Bronchial epithelial cell (primary cell): ENCODE measurements at regions not wholly inside any gene's neighbourhood (a gene's known extent, or its start where the extent isn't known, plus 50 kb on each side); places are given as distances from the start of the nearest gene placed in this dataset.

Experiments
- DNase-seq: peaks from one replicate; pipeline ENCODE4 v3.0.0-alpha.2; 2010; ENCODE audit warnings: low read depth
- FAIRE-seq: peaks from 2 replicates; lab custom pipeline; 2011; peaks lifted over from hg19 to GRCh38; lab: Jason Lieb, UNC
- H3K27me3 ChIP-seq: 2 replicates; pipeline ENCODE4 v1.5.1; 2011; ENCODE audit warnings: low read length; ENCODE audit not compliant: control insufficient read depth, insufficient read depth
- H3K36me3 ChIP-seq: 2 replicates; pipeline ENCODE4 v1.5.1; 2011; ENCODE audit warnings: low read length; ENCODE audit not compliant: control insufficient read depth, insufficient read depth
- H3K4me3 ChIP-seq: 2 replicates; pipeline ENCODE4 v1.5.1; 2011; ENCODE audit warnings: mild to moderate bottlenecking, low read depth, low read length, control low read depth
- CTCF ChIP-seq: IDR thresholded peaks from 2 replicates; pipeline ENCODE4 v1.5.1; 2011; ENCODE audit warnings: mild to moderate bottlenecking, moderate library complexity, low read length, control low read depth, inconsistent platforms; ENCODE audit not compliant: insufficient read depth, severe bottlenecking

- Histone ChIP-seq H3K27me3 (no peaks in the 10 kb centered on the region), H3K4me3 (no peak overlapping the region), H3K36me3 (no peaks in the 10 kb centered on the region)
- no peak for DNase-seq
- no peak for TF ChIP-seq CTCF
- FAIRE-seq = no peak
Measured at GRCh38 chr10:124165827-124166226, 72.4 kb upstream of the CHST15 start.

GRCh38 chr10:124165311-124165710 lies 71.9 kb upstream of the CHST15 start:
- peaks cover 2% of the 10 kb centered on the region for H3K27me3 ChIP-seq
- no peak overlapping the region for H3K4me3 ChIP-seq
- no peak for TF ChIP-seq CTCF
- DNase-seq (no peak), FAIRE-seq (no peak)
- no peaks in the 10 kb centered on the region for H3K36me3 ChIP-seq

- Histone ChIP-seq H3K4me3 (no peak overlapping the region), H3K27me3 (peaks cover 8% of the 10 kb centered on the region), H3K36me3 (no peaks in the 10 kb centered on the region)
- no peak for TF ChIP-seq CTCF
- DNase-seq = no peak
- FAIRE-seq = no peak
Measured at GRCh38 chr10:124164264-124164663, 70.9 kb upstream of the CHST15 start.

- no peak for DNase-seq
- no peak for FAIRE-seq
- TF ChIP-seq CTCF = no peak
- Histone ChIP-seq H3K36me3 (no peaks in the 10 kb centered on the region), H3K27me3 (peaks cover 12% of the 10 kb centered on the region), H3K4me3 (no peak overlapping the region)
Measured at GRCh38 chr10:124162774-124163354, 69.5 kb upstream of the CHST15 start.

- DNase-seq = no peak
- peaks cover 12% of the 10 kb centered on the region for H3K27me3 ChIP-seq
Measured at GRCh38 chr10:124162136-124162535, 68.7 kb upstream of the CHST15 start.

More at GRCh38 chr10:124162136-124162535, 68.7 kb upstream of the CHST15 start:
- FAIRE-seq = no peak
- no peaks in the 10 kb centered on the region for H3K36me3 ChIP-seq
- no peak overlapping the region for H3K4me3 ChIP-seq
- no peak for TF ChIP-seq CTCF
